GM21447 (cell line): ENCODE measurements at regions not wholly inside any gene's neighbourhood (a gene's known extent, or its start where the extent isn't known, plus 50 kb on each side); places are given as distances from the start of the nearest gene placed in this dataset.

Experiments used
- ATAC-seq: cut with Tn5 transposase; IDR thresholded peaks from one replicate; pipeline ENCODE4 v1.9.1; 2021; ENCODE audit not compliant: unreplicated experiment

GRCh38 chr15:39455471-39455991 is 125.3 kb upstream of the THBS1 start:
- no peak for ATAC-seq

GRCh38 chr15:39456159-39456558 is 124.7 kb upstream of the THBS1 start:
- ATAC-seq = no peak

GRCh38 chr15:39456582-39457330 is 124.1 kb upstream of the THBS1 start:
- ATAC-seq = no peak

- no peak for ATAC-seq
Measured at GRCh38 chr15:39458131-39458530, 122.7 kb upstream of the THBS1 start.

- no peak for ATAC-seq
Measured at GRCh38 chr15:39459548-39459947, 121.3 kb upstream of the THBS1 start.

GRCh38 chr15:39460748-39461147 is 120.1 kb upstream of the THBS1 start:
- no peak for ATAC-seq

GRCh38 chr15:39461536-39462130 is 119.2 kb upstream of the THBS1 start:
- ATAC-seq = no peak

GRCh38 chr15:39462691-39463090 is 118.2 kb upstream of the THBS1 start:
- ATAC-seq = no peak

- ATAC-seq = no peak
Measured at GRCh38 chr15:39465843-39466749, 114.8 kb upstream of the THBS1 start.

GRCh38 chr15:39466750-39467105 is 114.2 kb upstream of the THBS1 start:
- no peak for ATAC-seq

- ATAC-seq = no peak
Measured at GRCh38 chr15:39468331-39468730, 112.5 kb upstream of the THBS1 start.

- ATAC-seq = no peak
Measured at GRCh38 chr15:39468828-39469227, 112.1 kb upstream of the THBS1 start.

- ATAC-seq = no peak
Measured at GRCh38 chr15:39471785-39472574, 108.9 kb upstream of the THBS1 start.

- ATAC-seq = no peak
Measured at GRCh38 chr15:39472621-39473297, 108.1 kb upstream of the THBS1 start.

GRCh38 chr15:39473298-39473947 is 107.5 kb upstream of the THBS1 start:
- no peak for ATAC-seq

- ATAC-seq = no peak
Measured at GRCh38 chr15:39474657-39475056, 106.2 kb upstream of the THBS1 start.

- ATAC-seq = no peak
Measured at GRCh38 chr15:39478996-39479395, 101.9 kb upstream of the THBS1 start.

GRCh38 chr15:39479911-39480310 is 101.0 kb upstream of the THBS1 start:
- no peak for ATAC-seq

GRCh38 chr15:39482459-39482858 is 98.4 kb upstream of the THBS1 start:
- ATAC-seq = no peak
